ENCODE measurements at regions not wholly inside any gene's neighbourhood (a gene's known extent, or its start where the extent isn't known, plus 50 kb on each side); places are given as distances from the start of the nearest gene placed in this dataset.

- no peak for DNase-seq
These were observed 368.8 kb upstream of the KIRREL3 start for GRCh38 chr11:127369356-127369755.

GRCh38 chr11:127362754-127363308 is 362.3 kb upstream of the KIRREL3 start:
- no peak for DNase-seq

GRCh38 chr11:127358160-127358559 is 357.6 kb upstream of the KIRREL3 start:
- DNase-seq: no peak

- no peak for DNase-seq
These were observed 349.9 kb upstream of the KIRREL3 start for GRCh38 chr11:127350476-127350875.

GRCh38 chr11:127345819-127346459 is 345.4 kb upstream of the KIRREL3 start:
- DNase-seq: peak; percentile 3 to 6

- no peak for DNase-seq
These were observed 339.9 kb upstream of the KIRREL3 start for GRCh38 chr11:127340438-127340837.

- no peak for DNase-seq
These were observed 338.8 kb upstream of the KIRREL3 start for GRCh38 chr11:127339376-127339775.

- DNase-seq: no peak
These were observed 338.1 kb upstream of the KIRREL3 start for GRCh38 chr11:127338380-127339259.

- no peak for DNase-seq
These were observed 333.9 kb upstream of the KIRREL3 start for GRCh38 chr11:127334466-127334865.

- no peak for DNase-seq
These were observed 332.3 kb upstream of the KIRREL3 start for GRCh38 chr11:127332896-127333295.

GRCh38 chr11:127330044-127330443 is 329.5 kb upstream of the KIRREL3 start:
- no peak for DNase-seq

GRCh38 chr11:127308291-127308690 is 307.7 kb upstream of the KIRREL3 start:
- no peak for DNase-seq

GRCh38 chr11:127307700-127308099 is 307.1 kb upstream of the KIRREL3 start:
- no peak for DNase-seq

GRCh38 chr11:127304634-127305033 is 304.1 kb upstream of the KIRREL3 start:
- DNase-seq: no peak

GRCh38 chr11:127288926-127289325 is 288.4 kb upstream of the KIRREL3 start:
- no peak for DNase-seq

GRCh38 chr11:127281534-127281933 is 281.0 kb upstream of the KIRREL3 start:
- no peak for DNase-seq

GRCh38 chr11:127275774-127276173 is 275.2 kb upstream of the KIRREL3 start:
- no peak for DNase-seq

- no peak for DNase-seq
These were observed 273.7 kb upstream of the KIRREL3 start for GRCh38 chr11:127274328-127274676.

- DNase-seq: no peak
These were observed 273.2 kb upstream of the KIRREL3 start for GRCh38 chr11:127273593-127274327.

- DNase-seq: no peak
These were observed 270.3 kb upstream of the KIRREL3 start for GRCh38 chr11:127270851-127271250.

- DNase-seq: no peak
These were observed 269.3 kb upstream of the KIRREL3 start for GRCh38 chr11:127269911-127270310.

- no peak for DNase-seq
These were observed 268.4 kb upstream of the KIRREL3 start for GRCh38 chr11:127268932-127269331.

- DNase-seq: no peak
These were observed 268.0 kb upstream of the KIRREL3 start for GRCh38 chr11:127268521-127268920.
